ENCODE measurements at regions not wholly inside any gene's neighbourhood (a gene's known extent, or its start where the extent isn't known, plus 50 kb on each side); places are given as distances from the start of the nearest gene placed in this dataset.
"Not testable (repeated sequence)": the region's sequence is repeated elsewhere in the genome, so short reads cannot be mapped to it uniquely, and the experiment has no call there.

DNA sequence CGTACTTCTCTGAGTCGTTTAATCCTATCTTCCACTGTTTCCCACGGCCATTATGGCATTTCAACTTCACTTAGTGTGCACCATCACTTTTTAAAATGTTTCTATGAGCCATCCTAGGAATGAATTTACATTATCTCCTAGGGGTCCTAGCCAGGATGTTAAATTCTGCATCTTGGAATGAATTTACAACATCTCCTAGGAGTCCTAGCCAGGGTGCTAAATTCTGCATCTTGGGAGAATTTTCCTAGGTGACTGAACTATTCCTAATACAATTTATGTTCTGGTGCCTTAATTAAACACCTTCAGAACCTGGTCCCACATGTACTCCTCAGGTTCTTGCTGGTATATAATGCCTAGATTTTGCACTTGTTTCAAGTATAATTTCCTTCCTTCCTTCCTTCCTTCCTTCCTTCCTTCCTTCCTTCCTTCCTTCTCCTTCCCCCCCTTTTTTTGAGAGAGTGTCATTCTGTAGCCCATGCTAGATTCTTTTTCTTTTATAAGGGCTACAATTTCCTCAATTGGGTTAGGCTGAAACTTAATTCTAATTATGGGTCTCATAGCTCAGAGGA, 72.1 kb downstream of the TBR1 start:
- no peak overlapping the region for H2BK15ac ChIP-seq (ENCODE audit: low read length)
- no peak overlapping the region for H2AFZ ChIP-seq (ENCODE audit: low read length)
- no CpG with 5 or more reads among the region's 3 CpGs for WGBS, 2 donors (ENCODE audit: extremely low coverage in 2 of 2, insufficient read length in 2 of 2, insufficient replicate concordance in 1 of 2)
- H2AK5ac ChIP-seq (ENCODE audit: low read depth, low read length), result no peak overlapping the region
- no peak overlapping the region for H3K14ac ChIP-seq (ENCODE audit: low read length)
- no peaks in the 10 kb centered on the region for H3K36me3 ChIP-seq (replicated peaks in 1 of 2; ENCODE audit: control insufficient read depth in 2 of 2, insufficient read depth in 2 of 2, low read length in 2 of 2)
- no peaks in the 10 kb centered on the region for H3K4me1 ChIP-seq (ENCODE audit: control insufficient read depth in 2 of 2, insufficient read depth in 1 of 2, low read depth in 1 of 2, low read length in 2 of 2)
- H3K18ac ChIP-seq (ENCODE audit: low read length), result no peak overlapping the region
- no peak overlapping the region for H2BK12ac ChIP-seq (ENCODE audit: low read length)
- no peak overlapping the region for H2BK5ac ChIP-seq (ENCODE audit: low read length)
- no peak for DNase-seq (ENCODE audit: low spot score)
- H4K8ac ChIP-seq (ENCODE audit: low read depth, low read length), result no peak overlapping the region
- H3K79me1 ChIP-seq (ENCODE audit: low read depth, low read length), result no peaks in the 10 kb centered on the region
- H3K9ac ChIP-seq (ENCODE audit: low read depth, low read length, poor library complexity), result no peak overlapping the region
- no peak overlapping the region for H2BK120ac ChIP-seq (ENCODE audit: low read depth, low read length)
- H3K4me2 ChIP-seq (ENCODE audit: insufficient read depth, low read length, poor library complexity, severe bottlenecking), result no peak overlapping the region
- no peak overlapping the region for H3K4ac ChIP-seq (ENCODE audit: low read length)
- no peak overlapping the region for H3K23ac ChIP-seq (ENCODE audit: low read depth, low read length, poor library complexity)
- H4K91ac ChIP-seq (ENCODE audit: low read depth, low read length, poor library complexity), result no peak overlapping the region
- H3K27ac ChIP-seq (replicated peaks; ENCODE audit: low read length), result no peak overlapping the region
- no peak overlapping the region for H3K4me3 ChIP-seq (ENCODE audit: low read length in 2 of 2)
- H3K9me3 ChIP-seq (replicated peaks in 1 of 2; ENCODE audit: control insufficient read depth in 2 of 2, insufficient read depth in 1 of 2, low read depth in 1 of 2, low read length in 2 of 2), result no peaks in the 10 kb centered on the region
- no peaks in the 10 kb centered on the region for H3K27me3 ChIP-seq (ENCODE audit: control insufficient read depth in 3 of 3, insufficient read depth in 3 of 3, low read depth in 1 of 3, low read length in 3 of 3)

DNA sequence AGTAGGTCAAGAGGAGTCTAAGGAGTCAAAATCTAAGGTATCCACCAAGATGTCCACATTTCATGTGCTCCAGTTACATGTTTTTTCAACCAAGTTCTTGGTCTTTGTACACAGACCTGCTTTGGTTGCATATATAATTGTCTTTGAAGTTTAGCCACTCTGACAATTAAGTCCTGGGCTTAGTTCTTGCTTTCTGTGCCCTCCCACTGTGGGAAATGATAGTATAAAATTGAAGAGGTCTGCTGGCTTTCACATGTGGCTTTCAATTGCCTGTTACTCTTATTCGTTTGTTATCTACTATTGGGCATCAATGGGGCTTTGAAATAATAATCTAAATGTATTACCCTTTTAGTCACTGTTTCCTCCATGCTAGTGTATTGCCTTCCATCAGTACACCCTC, 72.8 kb downstream of the TBR1 start:
- no peaks in the 10 kb centered on the region for H3K9me3 ChIP-seq (replicated peaks in 1 of 2; ENCODE audit: control insufficient read depth in 2 of 2, insufficient read depth in 1 of 2, low read depth in 1 of 2, low read length in 2 of 2)
- no peak overlapping the region for H2BK120ac ChIP-seq (ENCODE audit: low read depth, low read length)
- no CpG with 5 or more reads among the region's 1 CpG for WGBS, 2 donors (ENCODE audit: extremely low coverage in 2 of 2, insufficient read length in 2 of 2, insufficient replicate concordance in 1 of 2)
- H2AFZ ChIP-seq (ENCODE audit: low read length), result no peak overlapping the region
- H2BK15ac ChIP-seq (ENCODE audit: low read length), result no peak overlapping the region
- no peaks in the 10 kb centered on the region for H3K27me3 ChIP-seq (ENCODE audit: control insufficient read depth in 3 of 3, insufficient read depth in 3 of 3, low read depth in 1 of 3, low read length in 3 of 3)
- no peak overlapping the region for H3K23ac ChIP-seq (ENCODE audit: low read depth, low read length, poor library complexity)
- no peak overlapping the region for H3K4me3 ChIP-seq (ENCODE audit: low read length in 2 of 2)
- no peaks in the 10 kb centered on the region for H3K36me3 ChIP-seq (replicated peaks in 1 of 2; ENCODE audit: control insufficient read depth in 2 of 2, insufficient read depth in 2 of 2, low read length in 2 of 2)
- no peaks in the 10 kb centered on the region for H3K79me1 ChIP-seq (ENCODE audit: low read depth, low read length)
- H3K14ac ChIP-seq (ENCODE audit: low read length), result no peak overlapping the region
- no peaks in the 10 kb centered on the region for H3K4me1 ChIP-seq (ENCODE audit: control insufficient read depth in 2 of 2, insufficient read depth in 1 of 2, low read depth in 1 of 2, low read length in 2 of 2)
- no peak overlapping the region for H2BK5ac ChIP-seq (ENCODE audit: low read length)
- H4K8ac ChIP-seq (ENCODE audit: low read depth, low read length), result no peak overlapping the region
- DNase-seq (ENCODE audit: low spot score), result no peak
- H3K4me2 ChIP-seq (ENCODE audit: insufficient read depth, low read length, poor library complexity, severe bottlenecking), result no peak overlapping the region
- no peak overlapping the region for H3K18ac ChIP-seq (ENCODE audit: low read length)
- H3K9ac ChIP-seq (ENCODE audit: low read depth, low read length, poor library complexity), result no peak overlapping the region
- no peak overlapping the region for H4K91ac ChIP-seq (ENCODE audit: low read depth, low read length, poor library complexity)
- no peak overlapping the region for H3K27ac ChIP-seq (replicated peaks; ENCODE audit: low read length)
- no peak overlapping the region for H3K4ac ChIP-seq (ENCODE audit: low read length)
- no peak overlapping the region for H2BK12ac ChIP-seq (ENCODE audit: low read length)
- H2AK5ac ChIP-seq (ENCODE audit: low read depth, low read length), result no peak overlapping the region

DNA sequence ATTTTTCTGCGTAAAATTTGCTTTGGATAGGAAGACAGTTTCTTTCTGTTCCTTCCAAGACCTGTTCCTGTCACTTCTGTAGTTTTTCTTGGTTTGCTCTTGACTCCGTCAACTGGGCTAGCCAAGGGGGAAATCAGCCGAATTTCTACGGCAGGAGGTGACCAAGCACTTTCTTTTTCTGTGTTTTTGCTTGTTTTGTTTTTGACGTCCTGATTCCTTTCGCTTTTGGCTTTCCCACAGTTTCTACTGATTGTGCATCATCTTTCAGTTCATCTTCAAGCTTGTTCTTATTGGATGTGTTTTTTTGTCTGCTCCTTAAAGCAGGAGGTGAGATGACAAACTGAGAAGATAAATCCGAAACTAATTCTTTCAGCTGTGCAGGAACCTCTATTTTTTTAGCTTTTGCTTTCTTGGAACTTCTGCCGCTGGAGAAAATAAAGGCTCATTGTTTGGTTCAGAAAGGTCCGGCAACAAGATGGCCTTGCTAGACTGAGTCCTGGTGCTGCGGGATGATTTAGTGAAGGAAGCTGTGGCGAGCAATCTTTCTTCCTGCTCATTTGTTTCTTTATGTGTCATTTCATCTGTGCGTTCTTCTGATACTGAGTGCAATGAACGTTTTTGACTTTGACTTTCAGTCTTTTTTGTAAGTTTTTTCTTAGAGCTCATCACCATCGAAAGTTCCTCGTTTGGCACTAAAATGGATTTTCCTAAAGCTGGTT, 85.0 kb downstream of the TBR1 start:
- H4K8ac ChIP-seq (ENCODE audit: low read depth, low read length); H3K4me1 ChIP-seq (ENCODE audit: control insufficient read depth in 2 of 2, insufficient read depth in 1 of 2, low read depth in 1 of 2, low read length in 2 of 2); H3K4me2 ChIP-seq (ENCODE audit: insufficient read depth, low read length, poor library complexity, severe bottlenecking); DNase-seq (ENCODE audit: low spot score); H3K23ac ChIP-seq (ENCODE audit: low read depth, low read length, poor library complexity); H2BK5ac ChIP-seq (ENCODE audit: low read length); H2BK12ac ChIP-seq (ENCODE audit: low read length); H2BK120ac ChIP-seq (ENCODE audit: low read depth, low read length); H3K4me3 ChIP-seq (ENCODE audit: low read length in 2 of 2); H3K27ac ChIP-seq (replicated peaks; ENCODE audit: low read length); H3K27me3 ChIP-seq (ENCODE audit: control insufficient read depth in 3 of 3, insufficient read depth in 3 of 3, low read depth in 1 of 3, low read length in 3 of 3); H3K14ac ChIP-seq (ENCODE audit: low read length); H3K9ac ChIP-seq (ENCODE audit: low read depth, low read length, poor library complexity); H3K36me3 ChIP-seq (replicated peaks in 1 of 2; ENCODE audit: control insufficient read depth in 2 of 2, insufficient read depth in 2 of 2, low read length in 2 of 2); H4K91ac ChIP-seq (ENCODE audit: low read depth, low read length, poor library complexity); H2BK15ac ChIP-seq (ENCODE audit: low read length); H2AFZ ChIP-seq (ENCODE audit: low read length); H3K18ac ChIP-seq (ENCODE audit: low read length); H3K4ac ChIP-seq (ENCODE audit: low read length); H3K79me1 ChIP-seq (ENCODE audit: low read depth, low read length); H2AK5ac ChIP-seq (ENCODE audit: low read depth, low read length); H3K9me3 ChIP-seq (replicated peaks in 1 of 2; ENCODE audit: control insufficient read depth in 2 of 2, insufficient read depth in 1 of 2, low read depth in 1 of 2, low read length in 2 of 2): not testable (repeated sequence)
- no CpG with 5 or more reads among the region's 15 CpGs for WGBS, 2 donors (ENCODE audit: extremely low coverage in 2 of 2, insufficient read length in 2 of 2, insufficient replicate concordance in 1 of 2)

DNA sequence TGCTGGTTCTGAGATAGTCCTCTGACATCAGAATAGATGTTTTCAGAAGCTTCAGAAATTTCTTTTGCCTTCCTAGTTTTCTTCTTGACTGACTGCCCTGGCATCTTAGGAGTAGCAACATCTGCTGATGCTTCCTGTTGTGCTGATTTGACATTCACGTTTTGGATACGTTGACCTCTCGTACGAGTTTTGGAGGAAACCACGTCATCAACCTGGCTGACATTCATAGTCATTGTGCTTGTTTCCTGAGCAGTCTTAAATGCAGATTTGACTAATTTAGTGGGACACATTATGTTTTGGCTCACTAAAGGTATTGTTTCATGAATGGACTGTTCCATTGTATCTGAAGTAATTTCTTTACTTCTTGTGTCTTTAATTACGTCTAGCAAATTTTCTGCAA, 86.2 kb downstream of the TBR1 start:
- not testable (repeated sequence) for H3K4me3 ChIP-seq (ENCODE audit: low read length in 2 of 2); H3K14ac ChIP-seq (ENCODE audit: low read length); H3K18ac ChIP-seq (ENCODE audit: low read length); H3K27ac ChIP-seq (replicated peaks; ENCODE audit: low read length); H4K8ac ChIP-seq (ENCODE audit: low read depth, low read length); H3K36me3 ChIP-seq (replicated peaks in 1 of 2; ENCODE audit: control insufficient read depth in 2 of 2, insufficient read depth in 2 of 2, low read length in 2 of 2); H3K79me1 ChIP-seq (ENCODE audit: low read depth, low read length); H2AFZ ChIP-seq (ENCODE audit: low read length); H3K9me3 ChIP-seq (replicated peaks in 1 of 2; ENCODE audit: control insufficient read depth in 2 of 2, insufficient read depth in 1 of 2, low read depth in 1 of 2, low read length in 2 of 2); H3K4me1 ChIP-seq (ENCODE audit: control insufficient read depth in 2 of 2, insufficient read depth in 1 of 2, low read depth in 1 of 2, low read length in 2 of 2); H3K27me3 ChIP-seq (ENCODE audit: control insufficient read depth in 3 of 3, insufficient read depth in 3 of 3, low read depth in 1 of 3, low read length in 3 of 3); H2AK5ac ChIP-seq (ENCODE audit: low read depth, low read length); H2BK15ac ChIP-seq (ENCODE audit: low read length); H3K23ac ChIP-seq (ENCODE audit: low read depth, low read length, poor library complexity); H3K4me2 ChIP-seq (ENCODE audit: insufficient read depth, low read length, poor library complexity, severe bottlenecking); H2BK12ac ChIP-seq (ENCODE audit: low read length); H4K91ac ChIP-seq (ENCODE audit: low read depth, low read length, poor library complexity); H3K9ac ChIP-seq (ENCODE audit: low read depth, low read length, poor library complexity); H2BK5ac ChIP-seq (ENCODE audit: low read length); DNase-seq (ENCODE audit: low spot score); H2BK120ac ChIP-seq (ENCODE audit: low read depth, low read length); H3K4ac ChIP-seq (ENCODE audit: low read length)
- no CpG with 5 or more reads among the region's 6 CpGs for WGBS, 2 donors (ENCODE audit: extremely low coverage in 2 of 2, insufficient read length in 2 of 2, insufficient replicate concordance in 1 of 2)
